Heart right ventricle (tissue), 16 donors: ENCODE measurements at regions not wholly inside any gene's neighbourhood (a gene's known extent, or its start where the extent isn't known, plus 50 kb on each side); places are given as distances from the start of the nearest gene placed in this dataset.

Experiments used
- ATAC-seq, 8 donors: fragments of 200-7000 bp; cut with Tn5 transposase; one replicate each; pipeline ENCODE4 v1.9.1; 2020; ENCODE audit warnings: mild to moderate bottlenecking in 8 of 8, moderate library complexity in 8 of 8, moderate number of reproducible peaks in 1 of 8
- DNase-seq, 2 donors: peaks; one replicate each; pipeline ENCODE4 v3.0.0-alpha.2; 2020
- H3K27ac ChIP-seq, 10 donors: fragments of 200-600 bp; sonication (generic) in 2 of 10; one replicate each; pipeline versions ENCODE4 v1.5.0 to v1.8.0; 2020 to 2022; ENCODE audit warnings: mild to moderate bottlenecking in 3 of 10
- H3K27me3 ChIP-seq, 7 donors: fragments of 200-600 bp; one replicate each; pipeline ENCODE4 v1.8.0; 2021 to 2022; ENCODE audit warnings: mild to moderate bottlenecking in 2 of 7
- H3K36me3 ChIP-seq, 9 donors: fragments of 200-600 bp; sonication (generic) in 1 of 9; one replicate each; pipeline versions ENCODE4 v1.5.0 to v1.8.0; 2020 to 2022; ENCODE audit warnings: mild to moderate bottlenecking in 2 of 9
- H3K4me1 ChIP-seq, 9 donors: fragments of 200-600 bp; sonication (generic) in 1 of 9; one replicate each; pipeline versions ENCODE4 v1.5.0 to v1.8.0; 2020 to 2022; ENCODE audit warnings: mild to moderate bottlenecking in 4 of 9
- H3K4me3 ChIP-seq, 10 donors: fragments of 200-600 bp; sonication (generic) in 2 of 10; one replicate each; pipeline versions ENCODE4 v1.5.0 to v1.8.0; 2020 to 2022; ENCODE audit warnings: mild to moderate bottlenecking in 7 of 10, moderate library complexity in 2 of 10
- H3K9me3 ChIP-seq, 11 donors: fragments of 200-600 bp in 10 of 11; sonication (generic) in 2 of 11; one replicate each; pipeline versions ENCODE4 v1.5.0 to v1.8.0; 2013 to 2022; ENCODE audit warnings: mild to moderate bottlenecking in 2 of 11, control low read depth in 1 of 11, moderate library complexity in 1 of 11
- WGBS, 2 donors: extraction: QIAGEN DNeasy Blood & Tissue Kit; methylation state at CpG; one replicate each; pipeline ENCODE4 v1.1.7; 2013; ENCODE audit warnings: inconsistent platforms in 1 of 2; 5-methylcytosine and 5-hydroxymethylcytosine counted together
- intact Hi-C, 10 donors: fragments of 100-400 bp; cut with DNase I; formaldehyde crosslinking; loops; one replicate each; pipeline versions ENCODE4 v1.11.1 to v1.14.2; 2022
- TF ChIP-seq, protein P1 (sequence below), 9 donors: fragments of 200-600 bp; sonication (generic) in 2 of 9; IDR thresholded peaks; one replicate each; pipeline versions ENCODE4 v1.5.0 to v1.8.0; 2021 to 2022; ENCODE audit warnings: antibody characterized with exemption in 9 of 9, mild to moderate bottlenecking in 5 of 9, moderate library complexity in 1 of 9
- donor health status: Arrhythmogenic right ventricular cardiomyopathy.
- donor health status: ischemic (EF 13 %, LVEDD 7.1; RV severe dilation, severe dysfunction).
- donor health status: healthy with polysubstance abuse.
- donor health status: DM: no; HTN: yes; CAD: no.
- donor health status: DM: no; HTN: no; CAD: no.
- donor health status: ischemic (EF 25% LVEDD 6.9; RV normal size, moderate dysfunction).
- donor health status: ischemic (EF 25% LVEDD 5.7; RV mildly dilated, moderate dysfunction).
- donor health status: healthy.
- donor health status: DM: yes; HTN: yes; CAD: no.
- donor health status: Ischemic cardiomyopathy.
- donor health status: ischemic (EF 35%, LVEDD 5.7; RV mildly dilated, moderate dysfunction).
- donor health status: nonischemic (EF 11% LVEDD 7.7; RV severe dilation, severe dysfunction).
- donor health status: DM: yes; HTN: yes; CAD: no.
- donor health status: PGD.
- donor health status: ischemic (EF 29% LVEDD 5.4; RV normal size, mild dysfunction).
- donor health status: nonischemic (EF 23%, LVEDD 6.1; RV moderate dilation, normal function).

GRCh38 chr5:29351170-29351569 lies 1842.3 kb upstream of the CDH6 start:
- TF ChIP-seq, protein P1, sequence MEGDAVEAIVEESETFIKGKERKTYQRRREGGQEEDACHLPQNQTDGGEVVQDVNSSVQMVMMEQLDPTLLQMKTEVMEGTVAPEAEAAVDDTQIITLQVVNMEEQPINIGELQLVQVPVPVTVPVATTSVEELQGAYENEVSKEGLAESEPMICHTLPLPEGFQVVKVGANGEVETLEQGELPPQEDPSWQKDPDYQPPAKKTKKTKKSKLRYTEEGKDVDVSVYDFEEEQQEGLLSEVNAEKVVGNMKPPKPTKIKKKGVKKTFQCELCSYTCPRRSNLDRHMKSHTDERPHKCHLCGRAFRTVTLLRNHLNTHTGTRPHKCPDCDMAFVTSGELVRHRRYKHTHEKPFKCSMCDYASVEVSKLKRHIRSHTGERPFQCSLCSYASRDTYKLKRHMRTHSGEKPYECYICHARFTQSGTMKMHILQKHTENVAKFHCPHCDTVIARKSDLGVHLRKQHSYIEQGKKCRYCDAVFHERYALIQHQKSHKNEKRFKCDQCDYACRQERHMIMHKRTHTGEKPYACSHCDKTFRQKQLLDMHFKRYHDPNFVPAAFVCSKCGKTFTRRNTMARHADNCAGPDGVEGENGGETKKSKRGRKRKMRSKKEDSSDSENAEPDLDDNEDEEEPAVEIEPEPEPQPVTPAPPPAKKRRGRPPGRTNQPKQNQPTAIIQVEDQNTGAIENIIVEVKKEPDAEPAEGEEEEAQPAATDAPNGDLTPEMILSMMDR (IDR thresholded peaks at IDR 0.05) = no peak
- no peak for ATAC-seq
- WGBS, 2 donors = 81 to 84% methylated on average over 3 of the region's 3 CpGs
- Histone ChIP-seq H3K9me3 (peaks cover 0 to 35% (median 0%) of the 10 kb centered on the region in 11 donors), H3K4me3 (no peak overlapping the region), H3K36me3 (no peaks in the 10 kb centered on the region), H3K27me3 (no peaks in the 10 kb centered on the region), H3K27ac (no peak overlapping the region), H3K4me1 (no peaks in the 10 kb centered on the region)
- DNase-seq = no peak
- intact Hi-C loops = no loop called here

- no peaks in the 10 kb centered on the region for H3K27me3 ChIP-seq
- intact Hi-C loops = no loop called here
- WGBS, 2 donors = 67 to 71% methylated on average over 2 of the region's 2 CpGs
Observed at GRCh38 chr5:29337030-29337429, 1856.5 kb upstream of the CDH6 start.

GRCh38 chr5:29321591-29321990 lies 1871.9 kb upstream of the CDH6 start:
- no peak overlapping the region for H3K4me3 ChIP-seq
- DNase-seq = no peak
- peaks cover 0 to 16% (median 0%) of the 10 kb centered on the region in 11 donors for H3K9me3 ChIP-seq
- intact Hi-C loops = no loop called here
- H3K36me3 ChIP-seq = no peaks in the 10 kb centered on the region
- H3K4me1 ChIP-seq = no peaks in the 10 kb centered on the region
- TF ChIP-seq, protein P1 (IDR thresholded peaks at IDR 0.05) = no peak
- no peak for ATAC-seq
- no peaks in the 10 kb centered on the region for H3K27me3 ChIP-seq
- no peak overlapping the region for H3K27ac ChIP-seq

More at GRCh38 chr5:29337030-29337429, 1856.5 kb upstream of the CDH6 start:
- H3K4me3 ChIP-seq = no peak overlapping the region
- no peaks in the 10 kb centered on the region for H3K4me1 ChIP-seq
- ATAC-seq (no peak), DNase-seq (no peak)
- H3K27ac ChIP-seq = no peak overlapping the region
- no peaks in the 10 kb centered on the region for H3K36me3 ChIP-seq
- TF ChIP-seq, protein P1 (IDR thresholded peaks at IDR 0.05) = no peak
- H3K9me3 ChIP-seq = peaks cover 0 to 45% (median 0%) of the 10 kb centered on the region in 11 donors

DNA sequence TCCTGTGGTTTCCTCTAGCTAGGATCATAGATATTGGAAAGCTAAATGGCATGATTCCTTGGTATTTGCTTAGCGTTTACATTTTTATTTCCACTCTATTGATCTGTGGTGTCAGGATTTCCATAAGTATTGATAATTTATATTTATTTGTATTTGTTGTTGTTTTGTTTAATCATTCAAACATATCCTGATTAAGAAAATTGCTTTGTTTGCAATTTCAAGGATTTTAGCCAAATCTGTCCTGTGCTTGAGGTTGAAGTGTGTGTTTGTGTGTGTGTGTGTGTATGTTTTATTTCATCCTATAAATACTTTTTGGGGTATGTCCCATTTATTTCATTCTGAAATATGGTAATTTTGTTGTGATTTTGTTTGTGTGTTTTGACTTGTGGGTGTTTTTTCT lies 1884.1 kb upstream of the CDH6 start:
- 76 to 87% methylated on average over 1 of the region's 1 CpG for WGBS, 2 donors
- Histone ChIP-seq H3K36me3 (no peaks in the 10 kb centered on the region), H3K4me1 (no peaks in the 10 kb centered on the region), H3K27me3 (no peaks in the 10 kb centered on the region), H3K27ac (no peak overlapping the region), H3K9me3 (peaks cover 0 to 24% (median 0%) of the 10 kb centered on the region in 11 donors), H3K4me3 (no peak overlapping the region)
- intact Hi-C loops = no loop called here
- ATAC-seq (no peak), DNase-seq (no peak)
- TF ChIP-seq, protein P1 (IDR thresholded peaks at IDR 0.05) = no peak
